ENCODE measurements at regions not wholly inside any gene's neighbourhood (a gene's known extent, or its start where the extent isn't known, plus 50 kb on each side); places are given as distances from the start of the nearest gene placed in this dataset.

DNA sequence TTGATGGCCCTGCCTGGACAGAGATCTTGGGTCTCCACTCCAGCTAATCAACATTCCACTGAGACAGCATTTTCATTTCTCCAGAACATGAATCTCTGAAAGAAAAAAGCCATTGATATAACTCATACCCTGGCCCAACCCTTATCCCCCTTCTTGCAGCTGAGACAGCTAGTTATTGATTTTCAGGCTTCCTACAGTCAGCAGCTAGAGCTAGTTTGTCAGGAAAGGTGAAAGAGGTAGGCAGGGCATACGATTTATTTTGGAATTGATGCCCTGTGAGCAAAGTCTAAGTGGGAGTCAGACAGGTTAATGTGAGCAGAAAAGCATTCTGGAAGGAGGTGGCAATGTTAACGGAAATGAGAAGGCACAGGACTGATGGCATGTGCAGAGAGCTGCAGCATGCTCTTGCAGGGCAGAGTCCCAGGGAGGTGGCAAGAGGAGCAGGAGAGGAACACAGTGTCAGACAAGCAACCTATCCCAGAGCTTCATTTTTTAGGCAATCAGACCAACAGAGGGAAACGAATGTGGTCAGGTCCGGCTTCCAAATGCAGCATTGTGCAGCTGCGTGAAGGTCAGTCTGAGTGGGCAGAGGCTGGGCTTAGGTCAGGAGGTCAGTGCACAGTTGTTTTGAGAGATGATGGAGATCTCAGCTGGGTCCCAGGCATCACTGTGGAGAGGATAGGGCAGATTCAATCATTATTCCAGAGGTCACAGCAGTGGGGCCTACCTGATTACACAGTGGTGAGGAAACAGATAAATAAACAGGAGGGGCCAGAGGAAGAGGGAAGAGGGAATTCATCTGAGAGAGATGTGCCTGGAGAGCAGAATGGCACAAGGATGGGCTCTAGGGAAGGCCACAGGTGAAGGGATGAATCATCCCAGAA, 134.8 kb downstream of the CMPK2 start:
- TF ChIP-seq, protein P1, sequence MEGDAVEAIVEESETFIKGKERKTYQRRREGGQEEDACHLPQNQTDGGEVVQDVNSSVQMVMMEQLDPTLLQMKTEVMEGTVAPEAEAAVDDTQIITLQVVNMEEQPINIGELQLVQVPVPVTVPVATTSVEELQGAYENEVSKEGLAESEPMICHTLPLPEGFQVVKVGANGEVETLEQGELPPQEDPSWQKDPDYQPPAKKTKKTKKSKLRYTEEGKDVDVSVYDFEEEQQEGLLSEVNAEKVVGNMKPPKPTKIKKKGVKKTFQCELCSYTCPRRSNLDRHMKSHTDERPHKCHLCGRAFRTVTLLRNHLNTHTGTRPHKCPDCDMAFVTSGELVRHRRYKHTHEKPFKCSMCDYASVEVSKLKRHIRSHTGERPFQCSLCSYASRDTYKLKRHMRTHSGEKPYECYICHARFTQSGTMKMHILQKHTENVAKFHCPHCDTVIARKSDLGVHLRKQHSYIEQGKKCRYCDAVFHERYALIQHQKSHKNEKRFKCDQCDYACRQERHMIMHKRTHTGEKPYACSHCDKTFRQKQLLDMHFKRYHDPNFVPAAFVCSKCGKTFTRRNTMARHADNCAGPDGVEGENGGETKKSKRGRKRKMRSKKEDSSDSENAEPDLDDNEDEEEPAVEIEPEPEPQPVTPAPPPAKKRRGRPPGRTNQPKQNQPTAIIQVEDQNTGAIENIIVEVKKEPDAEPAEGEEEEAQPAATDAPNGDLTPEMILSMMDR (conservative IDR thresholded peaks at IDR 0.05; ENCODE audit: low read depth, low read length), result no peak
- H3K4me3 ChIP-seq (ENCODE audit: low read depth, low read length), result no peak overlapping the region
- no peak for DNase-seq (ENCODE audit: low read depth)

DNA sequence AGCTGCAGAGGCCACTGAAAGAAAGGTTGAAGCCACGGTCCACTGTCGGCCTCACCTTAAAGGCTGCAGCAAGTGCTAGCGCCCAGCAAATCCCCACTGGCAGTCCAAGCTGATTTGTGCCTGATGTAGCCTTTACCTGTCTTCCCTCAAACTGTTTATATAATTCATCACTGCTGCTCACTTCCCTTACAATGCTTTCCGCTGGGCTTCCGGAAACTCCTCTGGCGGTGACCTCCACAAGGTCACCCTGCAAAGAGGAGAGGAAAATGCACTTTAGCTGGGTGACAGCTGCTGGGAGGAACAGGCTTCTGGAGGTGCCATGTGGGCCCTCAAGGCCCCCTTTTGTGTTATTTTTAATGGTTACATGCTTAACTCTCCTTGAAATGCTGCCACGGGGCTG, 126.2 kb downstream of the CMPK2 start:
- TF ChIP-seq, protein P1 (conservative IDR thresholded peaks at IDR 0.05; ENCODE audit: low read depth, low read length), result no peak
- no peak overlapping the region for H3K4me3 ChIP-seq (ENCODE audit: low read depth, low read length)
- no peak for DNase-seq (ENCODE audit: low read depth)

DNA sequence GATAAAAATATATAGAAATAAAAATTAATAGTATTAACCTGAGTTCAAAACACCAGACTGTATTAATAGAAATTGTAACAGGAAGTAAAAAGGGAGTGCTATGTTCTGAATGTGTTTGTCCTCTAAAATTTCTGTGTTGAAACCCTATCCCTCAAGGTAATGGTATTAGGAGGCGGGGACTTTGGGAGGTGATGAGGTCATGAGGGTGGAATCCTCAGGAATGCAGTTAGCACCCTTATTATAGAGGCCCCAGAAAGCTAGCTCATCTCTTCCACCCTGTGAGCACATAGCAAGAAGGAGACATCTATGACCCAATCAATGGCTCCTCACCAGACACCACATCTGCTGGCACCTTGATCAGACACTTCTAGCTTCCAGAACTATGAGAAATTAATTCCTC, 124.5 kb downstream of the CMPK2 start:
- H3K4me3 ChIP-seq (ENCODE audit: low read depth, low read length), result no peak overlapping the region
- TF ChIP-seq, protein P1 (conservative IDR thresholded peaks at IDR 0.05; ENCODE audit: low read depth, low read length), result no peak
- no peak for DNase-seq (ENCODE audit: low read depth)

DNA sequence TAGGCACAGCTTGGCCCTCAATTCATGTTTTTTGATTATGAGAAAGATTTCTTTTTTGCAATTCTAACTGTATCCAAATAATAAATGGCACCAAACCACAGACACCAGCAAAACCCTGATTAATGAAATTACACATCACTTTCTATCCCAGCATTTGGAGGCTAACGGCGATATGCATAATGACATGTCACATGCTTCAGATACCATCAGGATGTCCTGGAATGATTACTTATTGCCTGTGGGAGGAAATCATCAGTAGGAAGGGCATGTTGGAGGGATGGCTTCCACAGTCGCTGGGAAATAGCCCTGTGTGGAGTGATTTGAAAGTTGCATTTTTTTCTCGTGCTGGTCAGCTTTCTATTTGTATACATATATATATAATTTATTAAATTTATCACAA, 121.7 kb downstream of the CMPK2 start:
- TF ChIP-seq, protein P1 (conservative IDR thresholded peaks at IDR 0.05; ENCODE audit: low read depth, low read length), result no peak
- H3K4me3 ChIP-seq (ENCODE audit: low read depth, low read length), result no peak overlapping the region
- DNase-seq (ENCODE audit: low read depth), result no peak

DNA sequence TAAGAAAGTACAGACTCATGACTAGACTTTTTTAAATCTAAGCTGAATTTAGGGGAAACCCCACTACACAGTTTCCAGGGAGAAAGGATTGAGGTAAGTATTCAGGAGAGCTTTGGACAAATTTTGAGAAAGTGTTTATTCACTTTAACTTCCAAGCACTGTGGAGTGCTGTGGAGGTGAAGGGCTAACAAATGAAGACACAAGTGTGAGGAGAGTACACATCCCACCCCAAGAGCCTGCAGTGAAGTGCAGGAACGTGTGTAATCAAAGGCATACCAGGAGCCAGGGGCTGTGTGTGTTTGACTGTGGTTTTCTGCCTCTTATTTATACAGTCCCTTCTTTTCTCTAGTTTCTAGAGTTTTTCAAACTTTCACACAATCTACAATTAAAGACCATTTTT, 118.3 kb downstream of the CMPK2 start:
- no peak for DNase-seq (ENCODE audit: low read depth)
- H3K4me3 ChIP-seq (ENCODE audit: low read depth, low read length), result no peak overlapping the region
- TF ChIP-seq, protein P1 (conservative IDR thresholded peaks at IDR 0.05; ENCODE audit: low read depth, low read length), result no peak

DNA sequence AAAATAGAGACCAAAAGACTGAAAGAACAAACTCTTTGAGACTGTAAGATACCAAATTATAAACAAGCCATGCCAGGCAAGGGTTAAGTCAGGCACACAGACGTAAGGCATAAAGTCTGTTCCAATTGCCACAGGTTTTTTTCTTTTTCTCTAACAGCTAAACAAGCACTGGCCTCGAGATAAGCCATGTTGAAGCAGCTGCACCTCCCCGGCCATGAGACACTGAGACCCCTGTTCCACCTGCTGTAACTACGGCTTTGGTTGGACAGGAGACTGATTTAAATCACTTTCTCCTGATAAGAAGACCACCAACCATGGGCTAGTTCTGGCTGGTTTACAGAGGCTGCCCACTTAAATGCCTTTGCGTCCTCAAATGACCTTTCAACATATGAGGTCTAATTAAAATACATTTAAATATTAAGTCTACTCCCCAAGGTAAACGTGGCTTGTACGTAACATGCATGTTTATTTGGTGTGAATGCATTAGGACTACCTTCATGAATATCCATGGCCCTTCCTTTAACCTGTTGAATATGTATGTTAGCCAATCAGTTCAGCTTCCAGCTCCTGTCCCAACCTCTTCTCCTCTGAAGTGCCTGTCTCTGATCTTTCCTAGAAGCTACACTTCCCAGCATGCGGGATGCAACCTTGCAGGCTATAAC, 117.2 kb downstream of the CMPK2 start:
- TF ChIP-seq, protein P1 (conservative IDR thresholded peaks at IDR 0.05; ENCODE audit: low read depth, low read length), result no peak
- H3K4me3 ChIP-seq (ENCODE audit: low read depth, low read length), result no peak overlapping the region
- no peak for DNase-seq (ENCODE audit: low read depth)

All from choroid plexus epithelial cell (primary cell).